Keratinocyte (primary cell): ENCODE measurements at regions not wholly inside any gene's neighbourhood (a gene's known extent, or its start where the extent isn't known, plus 50 kb on each side); places are given as distances from the start of the nearest gene placed in this dataset.

Experiments used
- DNase-seq: peaks from one replicate; pipeline ENCODE4 v3.0.0-alpha.2; 2011; ENCODE audit warnings: low read depth, missing footprints, low spot score
- FAIRE-seq: peaks from 2 replicates; lab custom pipeline; 2011; peaks lifted over from hg19 to GRCh38; lab: Jason Lieb, UNC
- H2AFZ ChIP-seq: 2 replicates; pipeline ENCODE4 v1.6.0; 2012; ENCODE audit warnings: low read length, control low read depth, inconsistent platforms; ENCODE audit not compliant: control insufficient read depth
- H3K27ac ChIP-seq: 2 replicates; pipeline ENCODE4 v1.5.1; 2011; ENCODE audit warnings: low read length; ENCODE audit not compliant: control insufficient read depth, insufficient read depth
- H3K27me3 ChIP-seq: 3 replicates; pipeline ENCODE4 v1.6.0; 2011; ENCODE audit warnings: low read length; ENCODE audit not compliant: control insufficient read depth, insufficient read depth; ENCODE audit errors: extremely low read depth
- H3K36me3 ChIP-seq, 2 experiments: 2 replicates in 1 of 2; 3 replicates in 1 of 2; pipeline ENCODE4 v1.5.1; 2011; ENCODE audit warnings: low read length in 2 of 2, mild to moderate bottlenecking in 1 of 2; ENCODE audit not compliant: control insufficient read depth in 2 of 2, insufficient read depth in 2 of 2; ENCODE audit errors: extremely low read depth in 1 of 2
- H3K4me1 ChIP-seq: 3 replicates; pipeline ENCODE4 v1.5.1; 2011; ENCODE audit warnings: low read length; ENCODE audit not compliant: control insufficient read depth, insufficient read depth; ENCODE audit errors: extremely low read depth
- H3K4me2 ChIP-seq: 3 replicates; pipeline ENCODE4 v1.6.0; 2011; ENCODE audit warnings: low read depth, low read length; ENCODE audit not compliant: control insufficient read depth, insufficient read depth; ENCODE audit errors: extremely low read depth
- H3K4me3 ChIP-seq, 3 experiments: fragments of 200-600 bp in 1 of 3; sonication (generic) in 1 of 3; 2 replicates in 2 of 3; 3 replicates in 1 of 3; pipeline ENCODE4 v1.5.1; 2011 to 2016; ENCODE audit warnings: low read length in 3 of 3, mild to moderate bottlenecking in 3 of 3, control low read depth in 2 of 3, inconsistent platforms in 1 of 3, low read depth in 1 of 3, mixed read lengths in 1 of 3, mixed run types in 1 of 3, moderate library complexity in 1 of 3; ENCODE audit not compliant: control insufficient read depth in 2 of 3, insufficient read depth in 2 of 3; ENCODE audit errors: extremely low read depth in 1 of 3
- H3K79me2 ChIP-seq: 2 replicates; pipeline ENCODE4 v1.6.0; 2012; ENCODE audit warnings: low read length; ENCODE audit not compliant: control insufficient read depth, insufficient read depth
- H3K9ac ChIP-seq: 3 replicates; pipeline ENCODE4 v1.6.0; 2011; ENCODE audit warnings: low read length; ENCODE audit not compliant: control insufficient read depth, insufficient read depth; ENCODE audit errors: extremely low read depth
- H3K9me1 ChIP-seq: 3 replicates; pipeline ENCODE4 v1.6.0; 2011; ENCODE audit warnings: low read length; ENCODE audit not compliant: control insufficient read depth, insufficient read depth; ENCODE audit errors: extremely low read depth
- H3K9me3 ChIP-seq: 2 replicates; pipeline ENCODE4 v1.5.1; 2012; ENCODE audit warnings: low read depth, low read length; ENCODE audit not compliant: control insufficient read depth
- H4K20me1 ChIP-seq: 3 replicates; pipeline ENCODE4 v1.6.0; 2011; ENCODE audit warnings: low read length; ENCODE audit not compliant: control insufficient read depth, insufficient read depth; ENCODE audit errors: extremely low read depth
- CTCF ChIP-seq, 3 experiments: IDR thresholded peaks in 1 of 3; conservative IDR thresholded peaks in 1 of 3; optimal IDR thresholded peaks in 1 of 3; 2 replicates in 2 of 3; 3 replicates in 1 of 3; pipeline versions ENCODE3 to v1.5.1; 2011; ENCODE audit warnings: low read length in 3 of 3, mild to moderate bottlenecking in 3 of 3, moderate library complexity in 2 of 3, control low read depth in 1 of 3, inconsistent platforms in 1 of 3; ENCODE audit not compliant: insufficient read depth in 2 of 3; ENCODE audit errors: extremely low read depth in 1 of 3
- EZH2 ChIP-seq: IDR thresholded peaks from one replicate; pipeline ENCODE4 v1.6.1; 2012; ENCODE audit warnings: inconsistent platforms, mild to moderate bottlenecking, low read length, moderate library complexity
- dilution Hi-C: fragments of 300-500 bp; cut with MboI; formaldehyde crosslinking; loops from one replicate; pipeline ENCODE4 v1.7.0; 2020; ENCODE audit warnings: low sequenced_read_pairs; ENCODE audit not compliant: extremely low pct_ligation_motif_present

- Histone ChIP-seq H3K9me3 (no peaks in the 10 kb centered on the region), H4K20me1 (no peaks in the 10 kb centered on the region), H3K4me1 (no peaks in the 10 kb centered on the region), H3K27me3 (peaks cover 9% of the 10 kb centered on the region), H2AFZ (no peak overlapping the region), H3K9ac (no peak overlapping the region), H3K36me3 (no peaks in the 10 kb centered on the region), H3K4me2 (no peak overlapping the region), H3K79me2 (no peaks in the 10 kb centered on the region), H3K27ac (no peak overlapping the region), H3K4me3 (no peak overlapping the region), H3K9me1 (no peaks in the 10 kb centered on the region)
- dilution Hi-C loops, result no loop called here
- TF ChIP-seq CTCF (optimal IDR thresholded peaks at IDR 0.05 in 1 of 3, IDR thresholded peaks at IDR 0.05 in 1 of 3, conservative IDR thresholded peaks at IDR 0.05 in 1 of 3; ENCODE audit: extremely low read depth in 1 of 3, insufficient read depth in 2 of 3, low read length in 3 of 3) (no peak), EZH2 (no peak)
- FAIRE-seq, result no peak
- DNase-seq, result no peak
These were observed 62.2 kb downstream of the HES1 start for GRCh38 chr3:194197981-194198695.

GRCh38 chr3:194198938-194199337 is 63.0 kb downstream of the HES1 start:
- DNase-seq, result no peak
- no peak overlapping the region for H3K27ac ChIP-seq
- TF ChIP-seq EZH2 (no peak), CTCF (optimal IDR thresholded peaks at IDR 0.05 in 1 of 3, IDR thresholded peaks at IDR 0.05 in 1 of 3, conservative IDR thresholded peaks at IDR 0.05 in 1 of 3; ENCODE audit: extremely low read depth in 1 of 3, insufficient read depth in 2 of 3, low read length in 3 of 3) (no peak)
- H3K4me1 ChIP-seq, result no peaks in the 10 kb centered on the region
- H3K36me3 ChIP-seq, result no peaks in the 10 kb centered on the region
- H2AFZ ChIP-seq, result no peak overlapping the region
- H4K20me1 ChIP-seq, result no peaks in the 10 kb centered on the region
- FAIRE-seq, result no peak
- no peaks in the 10 kb centered on the region for H3K79me2 ChIP-seq
- no peak overlapping the region for H3K4me2 ChIP-seq
- no peak overlapping the region for H3K9ac ChIP-seq
- no peak overlapping the region for H3K4me3 ChIP-seq
- peaks cover 14% of the 10 kb centered on the region for H3K27me3 ChIP-seq
- no peaks in the 10 kb centered on the region for H3K9me3 ChIP-seq
- dilution Hi-C loops, result no loop called here
- H3K9me1 ChIP-seq, result no peaks in the 10 kb centered on the region
